Epithelial cell of proximal tubule (primary cell): ENCODE measurements at regions not wholly inside any gene's neighbourhood (a gene's known extent, or its start where the extent isn't known, plus 50 kb on each side); places are given as distances from the start of the nearest gene placed in this dataset.
A peak's percentile ranks its signal among the peaks of the same experiment; 100 is the strongest.

Experiments
- DNase-seq: peaks from one replicate; pipeline ENCODE4 v3.0.0-alpha.2; 2011; ENCODE audit warnings: low read depth
- H3K4me3 ChIP-seq: 2 replicates; pipeline ENCODE4 v1.5.1; 2011; ENCODE audit warnings: low read depth, mild to moderate bottlenecking, low read length
- CTCF ChIP-seq: conservative IDR thresholded peaks from 2 replicates; pipeline ENCODE4 v1.5.1; 2012; ENCODE audit warnings: low read depth, mild to moderate bottlenecking, low read length

GRCh38 chr22:27113641-27114040 lies 456.3 kb downstream of the MIAT start:
- TF ChIP-seq CTCF = no peak
- no peak for DNase-seq
- no peak overlapping the region for H3K4me3 ChIP-seq

- DNase-seq = no peak
- H3K4me3 ChIP-seq = no peak overlapping the region
- TF ChIP-seq CTCF = no peak
Observed at GRCh38 chr22:27114186-27114585, 456.8 kb downstream of the MIAT start.

- TF ChIP-seq CTCF = no peak
- no peak for DNase-seq
- H3K4me3 ChIP-seq = no peak overlapping the region
Observed at GRCh38 chr22:27115410-27115809, 458.0 kb downstream of the MIAT start.

- peak; percentile 63 for DNase-seq
- H3K4me3 ChIP-seq = no peak overlapping the region
- no peak for TF ChIP-seq CTCF
Observed at GRCh38 chr22:27115816-27116256, 458.4 kb downstream of the MIAT start.

GRCh38 chr22:27116312-27117086 lies 459.1 kb downstream of the MIAT start:
- TF ChIP-seq CTCF = no peak
- no peak overlapping the region for H3K4me3 ChIP-seq
- no peak for DNase-seq

GRCh38 chr22:27120036-27120435 lies 462.6 kb downstream of the MIAT start:
- H3K4me3 ChIP-seq = no peak overlapping the region
- no peak for DNase-seq
- no peak for TF ChIP-seq CTCF

- no peak for DNase-seq
- TF ChIP-seq CTCF = no peak
Observed at GRCh38 chr22:27122574-27122973, 465.2 kb downstream of the MIAT start.

More at GRCh38 chr22:27122574-27122973, 465.2 kb downstream of the MIAT start:
- no peak overlapping the region for H3K4me3 ChIP-seq
